Kidney (tissue), 13 donors: ENCODE measurements at regions not wholly inside any gene's neighbourhood (a gene's known extent, or its start where the extent isn't known, plus 50 kb on each side); places are given as distances from the start of the nearest gene placed in this dataset.
"Not testable (repeated sequence)": the region's sequence is repeated elsewhere in the genome, so short reads cannot be mapped to it uniquely, and the experiment has no call there.

Experiments
- DNase-seq, 5 donors: peaks; one replicate each; pipeline ENCODE4 v3.0.0-alpha.2; 2013 to 2020
- FAIRE-seq: peaks from 2 replicates; lab custom pipeline; 2012; peaks lifted over from hg19 to GRCh38; lab: Jason Lieb, UNC
- H3K27ac ChIP-seq, 2 donors: one replicate each; pipeline ENCODE4 v1.7.0; 2013; ENCODE audit warnings: low read depth in 2 of 2, low read length in 2 of 2, inconsistent platforms in 1 of 2
- H3K27me3 ChIP-seq: one replicate; pipeline ENCODE4 v1.7.1; 2013; ENCODE audit warnings: low read length, inconsistent platforms; ENCODE audit not compliant: control insufficient read depth, insufficient read depth
- H3K36me3 ChIP-seq, 3 donors: one replicate each; pipeline versions ENCODE4 v1.7.0 to v1.7.1; 2013; ENCODE audit warnings: low read length in 3 of 3, control low read depth in 1 of 3, inconsistent platforms in 1 of 3; ENCODE audit not compliant: insufficient read depth in 3 of 3, control insufficient read depth in 2 of 3
- H3K4me1 ChIP-seq, 3 donors: one replicate each; pipeline versions ENCODE4 v1.7.0 to v1.7.1; 2013; ENCODE audit warnings: low read length in 3 of 3, inconsistent platforms in 1 of 3, low read depth in 1 of 3; ENCODE audit not compliant: control insufficient read depth in 2 of 3, insufficient read depth in 2 of 3
- H3K4me3 ChIP-seq, 3 donors: one replicate each; pipeline versions ENCODE4 v1.7.0 to v1.8.1; 2013; ENCODE audit warnings: low read length in 3 of 3, control low read depth in 1 of 3, inconsistent platforms in 1 of 3
- H3K9ac ChIP-seq, 3 donors: one replicate each; pipeline versions ENCODE4 v1.7.0 to v1.7.1; 2013; ENCODE audit warnings: low read length in 3 of 3, control low read depth in 1 of 3, inconsistent platforms in 1 of 3
- H3K9me3 ChIP-seq, 3 donors: one replicate each; pipeline versions ENCODE4 v1.7.0 to v1.7.1; 2013; ENCODE audit warnings: low read length in 3 of 3, control low read depth in 1 of 3, inconsistent platforms in 1 of 3; ENCODE audit not compliant: control insufficient read depth in 2 of 3, insufficient read depth in 1 of 3
- CTCF ChIP-seq: IDR thresholded peaks from 3 replicates; pipeline ENCODE4 v1.5.1; 2012; ENCODE audit warnings: mild to moderate bottlenecking, moderate library complexity, borderline replicate concordance; ENCODE audit not compliant: insufficient read depth; ENCODE audit errors: extremely low read depth
- intact Hi-C: fragments of 100-400 bp; cut with DNase I; formaldehyde crosslinking; loops from one replicate; pipeline ENCODE4 v1.11.1; 2022
- donor health status: control.
- donor health status: control.
- donor health status: control.
- donor health status: control.
- donor health status: control.
- donor health status: DM: yes; HTN: yes; CAD: no.
- donor health status: Normal renal cell carcinoma (clear cell type).

GRCh38 chr7:85802211-85802610 lies 615.4 kb upstream of the SEMA3D start:
- H3K27me3 ChIP-seq: no peaks in the 10 kb centered on the region
- DNase-seq (no peak), FAIRE-seq (no peak)
- H3K4me3 ChIP-seq: no peak overlapping the region
- TF ChIP-seq CTCF: no peak
- intact Hi-C loops: no loop called here
- no peak overlapping the region for H3K27ac ChIP-seq
- no peak overlapping the region for H3K9ac ChIP-seq
- no peaks in the 10 kb centered on the region for H3K36me3 ChIP-seq
- H3K9me3 ChIP-seq: no peaks in the 10 kb centered on the region
- H3K4me1 ChIP-seq: no peaks in the 10 kb centered on the region

- intact Hi-C loops: no loop called here
- no peak for DNase-seq
- FAIRE-seq: no peak
- no peak overlapping the region for H3K27ac ChIP-seq
- no peak overlapping the region for H3K9ac ChIP-seq
- H3K27me3 ChIP-seq: no peaks in the 10 kb centered on the region
- no peak overlapping the region for H3K4me3 ChIP-seq
- H3K36me3 ChIP-seq: no peaks in the 10 kb centered on the region
- H3K4me1 ChIP-seq: no peaks in the 10 kb centered on the region
- no peak for TF ChIP-seq CTCF
- H3K9me3 ChIP-seq: no peaks in the 10 kb centered on the region
Observed at GRCh38 chr7:85796956-85797355, 610.1 kb upstream of the SEMA3D start.

- H3K27me3 ChIP-seq, H3K27ac ChIP-seq, H3K9ac ChIP-seq, H3K9me3 ChIP-seq, H3K4me1 ChIP-seq, H3K36me3 ChIP-seq, H3K4me3 ChIP-seq, intact Hi-C loops, FAIRE-seq: not testable (repeated sequence)
- DNase-seq: peak in 1 of 5 donors; percentile 47
Observed at GRCh38 chr7:85791098-85791497, 604.2 kb upstream of the SEMA3D start.

- H3K27ac ChIP-seq: no peak overlapping the region
- no peak for TF ChIP-seq CTCF
- DNase-seq: no peak
- H3K9ac ChIP-seq: no peak overlapping the region
- H3K4me3 ChIP-seq: no peak overlapping the region
- no peaks in the 10 kb centered on the region for H3K27me3 ChIP-seq
- no peak for FAIRE-seq
- intact Hi-C loops: no loop called here
- no peaks in the 10 kb centered on the region for H3K4me1 ChIP-seq
- no peaks in the 10 kb centered on the region for H3K9me3 ChIP-seq
- no peaks in the 10 kb centered on the region for H3K36me3 ChIP-seq
Observed at GRCh38 chr7:85781606-85782005, 594.8 kb upstream of the SEMA3D start.
